Ishikawa (cell line): ENCODE measurements at regions not wholly inside any gene's neighbourhood (a gene's known extent, or its start where the extent isn't known, plus 50 kb on each side); places are given as distances from the start of the nearest gene placed in this dataset.

Experiments used
- CREB1 ChIP-seq: IDR thresholded peaks from 2 replicates; pipeline ENCODE4 v1.6.1; 2012; ENCODE audit warnings: low read depth
- EGR1 ChIP-seq: IDR thresholded peaks from 2 replicates; pipeline ENCODE4 v1.6.1; 2012
- EP300 ChIP-seq: IDR thresholded peaks from 2 replicates; pipeline ENCODE4 v1.6.1; 2012; ENCODE audit warnings: borderline replicate concordance
- FOXM1 ChIP-seq: IDR thresholded peaks from 2 replicates; pipeline ENCODE4 v1.6.1; 2012; ENCODE audit warnings: low read depth, borderline replicate concordance
- MAX ChIP-seq: IDR thresholded peaks from 2 replicates; pipeline ENCODE4 v1.6.1; 2012
- NFIC ChIP-seq: IDR thresholded peaks from 2 replicates; pipeline ENCODE4 v1.6.1; 2012
- RAD21 ChIP-seq: IDR thresholded peaks from 2 replicates; pipeline ENCODE4 v1.6.1; 2012; ENCODE audit warnings: low read depth
- REST ChIP-seq: IDR thresholded peaks from 2 replicates; pipeline ENCODE4 v1.6.1; 2012; ENCODE audit warnings: low read depth, mild to moderate bottlenecking
- TAF1 ChIP-seq: IDR thresholded peaks from 2 replicates; pipeline ENCODE4 v1.6.1; 2012; ENCODE audit warnings: low read depth, mild to moderate bottlenecking
- TCF12 ChIP-seq: IDR thresholded peaks from 2 replicates; pipeline ENCODE4 v1.6.1; 2012; ENCODE audit warnings: low read depth
- USF1 ChIP-seq: IDR thresholded peaks from 2 replicates; pipeline ENCODE4 v1.6.1; 2012
- YY1 ChIP-seq: IDR thresholded peaks from 2 replicates; pipeline ENCODE4 v1.6.1; 2012; ENCODE audit warnings: low read depth
- ZBTB7A ChIP-seq: IDR thresholded peaks from 2 replicates; pipeline ENCODE4 v1.6.1; 2012; ENCODE audit warnings: low read depth

- TF ChIP-seq USF1 (no peak), RAD21 (no peak), CREB1 (no peak), TAF1 (no peak), FOXM1 (no peak), EP300 (no peak), MAX (no peak), REST (no peak), NFIC (no peak), YY1 (no peak), EGR1 (no peak), TCF12 (no peak), ZBTB7A (no peak)
Observed at GRCh38 chr22:49270595-49271368, 556.9 kb downstream of the BRD1 start.
